ENCODE measurements at regions not wholly inside any gene's neighbourhood (a gene's known extent, or its start where the extent isn't known, plus 50 kb on each side); places are given as distances from the start of the nearest gene placed in this dataset.

- intact Hi-C loops (cut with DNase I), result loop anchor here (10.0 kb wide), 1 partner anchor 504 kb away; no protein-coding TSS in a partner anchor
- no peak for DNase-seq (ENCODE audit: extremely low spot score in 2 of 2)
- no peak overlapping the region for H3K27ac ChIP-seq
- TF ChIP-seq POLR2AphosphoS5 (IDR thresholded peaks at IDR 0.05; ENCODE audit: insufficient read depth in 1 of 2, low read depth in 1 of 2) (no peak), CTCF (IDR thresholded peaks at IDR 0.05) (no peak), POLR2A (IDR thresholded peaks at IDR 0.05) (no peak)
- H3K4me1 ChIP-seq, result no peaks in the 10 kb centered on the region
- H3K36me3 ChIP-seq, result no peaks in the 10 kb centered on the region
- H3K27me3 ChIP-seq, result no peaks in the 10 kb centered on the region
- no peaks in the 10 kb centered on the region for H3K9me3 ChIP-seq
- H3K4me3 ChIP-seq, result no peak overlapping the region
These were observed 60.5 kb upstream of the SOD1 start for GRCh38 chr21:31599013-31599412.

- H3K27ac ChIP-seq, result no peak overlapping the region
- no peak for TF ChIP-seq POLR2AphosphoS5 (IDR thresholded peaks at IDR 0.05; ENCODE audit: insufficient read depth in 1 of 2, low read depth in 1 of 2)
- no peak for TF ChIP-seq CTCF (IDR thresholded peaks at IDR 0.05)
- no peak for TF ChIP-seq POLR2A (IDR thresholded peaks at IDR 0.05)
- H3K4me3 ChIP-seq, result no peak overlapping the region
- H3K4me1 ChIP-seq, result no peaks in the 10 kb centered on the region
- intact Hi-C loops (cut with DNase I), result loop anchor here (10.0 kb wide), 1 partner anchor 503 kb away; no protein-coding TSS in a partner anchor
- no peaks in the 10 kb centered on the region for H3K27me3 ChIP-seq
- no peak for DNase-seq (ENCODE audit: extremely low spot score in 2 of 2)
- no peaks in the 10 kb centered on the region for H3K36me3 ChIP-seq
- no peaks in the 10 kb centered on the region for H3K9me3 ChIP-seq
These were observed 61.8 kb upstream of the SOD1 start for GRCh38 chr21:31597683-31598082.

- no peak for DNase-seq (ENCODE audit: extremely low spot score in 2 of 2)
- no peaks in the 10 kb centered on the region for H3K9me3 ChIP-seq
- no peak overlapping the region for H3K4me3 ChIP-seq
- no peaks in the 10 kb centered on the region for H3K27me3 ChIP-seq
- H3K36me3 ChIP-seq, result no peaks in the 10 kb centered on the region
- intact Hi-C loops (cut with DNase I), result loop anchor here (10.0 kb wide), 1 partner anchor 501 kb away; no protein-coding TSS in a partner anchor
- no peak overlapping the region for H3K27ac ChIP-seq
- H3K4me1 ChIP-seq, result no peaks in the 10 kb centered on the region
- TF ChIP-seq POLR2A (IDR thresholded peaks at IDR 0.05) (no peak), CTCF (IDR thresholded peaks at IDR 0.05) (no peak), POLR2AphosphoS5 (IDR thresholded peaks at IDR 0.05; ENCODE audit: insufficient read depth in 1 of 2, low read depth in 1 of 2) (no peak)
These were observed 63.4 kb upstream of the SOD1 start for GRCh38 chr21:31596055-31596454.

GRCh38 chr21:31594726-31595125, 64.8 kb upstream of the SOD1 start:
- DNase-seq (ENCODE audit: extremely low spot score in 2 of 2), result no peak
- no peaks in the 10 kb centered on the region for H3K27me3 ChIP-seq
- intact Hi-C loops (cut with DNase I), result loop anchor here (10.0 kb wide), 1 partner anchor 500 kb away; no protein-coding TSS in a partner anchor
- TF ChIP-seq POLR2A (IDR thresholded peaks at IDR 0.05) (no peak), POLR2AphosphoS5 (IDR thresholded peaks at IDR 0.05; ENCODE audit: insufficient read depth in 1 of 2, low read depth in 1 of 2) (no peak), CTCF (IDR thresholded peaks at IDR 0.05) (no peak)
- H3K9me3 ChIP-seq, result no peaks in the 10 kb centered on the region
- no peak overlapping the region for H3K27ac ChIP-seq
- no peaks in the 10 kb centered on the region for H3K4me1 ChIP-seq
- no peaks in the 10 kb centered on the region for H3K36me3 ChIP-seq
- H3K4me3 ChIP-seq, result no peak overlapping the region

GRCh38 chr21:31594279-31594678, 65.2 kb upstream of the SOD1 start:
- intact Hi-C loops (cut with DNase I), result loop anchor here (10.0 kb wide), 1 partner anchor 499 kb away; no protein-coding TSS in a partner anchor
- no peaks in the 10 kb centered on the region for H3K36me3 ChIP-seq
- no peak overlapping the region for H3K27ac ChIP-seq
- no peaks in the 10 kb centered on the region for H3K9me3 ChIP-seq
- H3K4me1 ChIP-seq, result no peaks in the 10 kb centered on the region
- DNase-seq (ENCODE audit: extremely low spot score in 2 of 2), result no peak
- H3K27me3 ChIP-seq, result no peaks in the 10 kb centered on the region
- TF ChIP-seq POLR2A (IDR thresholded peaks at IDR 0.05) (no peak), POLR2AphosphoS5 (IDR thresholded peaks at IDR 0.05; ENCODE audit: insufficient read depth in 1 of 2, low read depth in 1 of 2) (no peak), CTCF (IDR thresholded peaks at IDR 0.05) (no peak)
- H3K4me3 ChIP-seq, result no peak overlapping the region
